ENCODE measurements at regions not wholly inside any gene's neighbourhood (a gene's known extent, or its start where the extent isn't known, plus 50 kb on each side); places are given as distances from the start of the nearest gene placed in this dataset.

- TF ChIP-seq EZH2 (IDR thresholded peaks at IDR 0.05; ENCODE audit: low read length) (no peak), CTCF (optimal IDR thresholded peaks at IDR 0.05 in 1 of 3, IDR thresholded peaks at IDR 0.05 in 1 of 3, conservative IDR thresholded peaks at IDR 0.05 in 1 of 3; ENCODE audit: extremely low read depth in 1 of 3, insufficient read depth in 2 of 3, low read length in 3 of 3) (no peak)
Observed at GRCh38 chr6:82836022-82836575, 229.5 kb downstream of the UBE3D start.

Measured in keratinocyte (primary cell).